ENCODE measurements at regions not wholly inside any gene's neighbourhood (a gene's known extent, or its start where the extent isn't known, plus 50 kb on each side); places are given as distances from the start of the nearest gene placed in this dataset.

DNA sequence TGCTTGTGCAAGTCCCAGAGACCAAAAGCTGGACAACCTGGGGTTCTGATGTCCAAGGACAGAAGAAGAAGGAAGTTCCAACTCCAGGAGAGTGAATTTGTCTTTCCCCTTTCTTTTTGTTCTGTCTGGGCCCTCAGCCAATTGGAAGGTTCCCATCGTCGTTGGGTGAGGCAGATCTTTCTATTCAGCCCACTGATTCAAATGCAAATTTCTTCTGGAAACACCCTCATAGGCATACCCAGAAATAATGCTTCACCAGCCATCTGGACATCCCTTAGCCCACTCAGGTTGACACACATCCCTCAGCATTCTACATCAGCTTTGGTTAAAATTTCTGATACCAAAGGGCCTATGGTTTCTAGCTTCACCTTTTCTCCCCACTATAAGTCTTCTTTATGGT lies 156.5 kb downstream of the SP3 start:
- no peak overlapping the region for H2BK5ac ChIP-seq (ENCODE audit: insufficient read length, low read length)
- no peaks in the 10 kb centered on the region; the same call in 1 of the 2 replicates for H3K27me3 Mint-ChIP-seq (ENCODE audit: low read depth)
- H3K4me2 ChIP-seq (ENCODE audit: insufficient read depth, insufficient read length, low read length) = no peak overlapping the region
- H3K36me3 Mint-ChIP-seq (ENCODE audit: insufficient read depth in 1 of 3, low read depth in 3 of 3) = peaks cover 0 to 9% (median 0%) of the 10 kb centered on the region in 3 experiments; a peak in 4 of 7 replicates
- H4K5ac ChIP-seq (ENCODE audit: insufficient read length, low read depth, low read length) = no peak overlapping the region
- H3K9ac ChIP-seq (ENCODE audit: extremely low read depth, insufficient read length, low read length) = no peak overlapping the region
- no peak overlapping the region for H3K27ac ChIP-seq (ENCODE audit: insufficient read length, low read depth, low read length)
- H4K91ac ChIP-seq (ENCODE audit: insufficient read length, low read depth, low read length) = no peak overlapping the region
- no peak overlapping the region for H3K18ac ChIP-seq (ENCODE audit: insufficient read length, low read depth, low read length)
- H2BK120ac ChIP-seq (ENCODE audit: low read depth, low read length, poor library complexity, severe bottlenecking) = no peak overlapping the region
- H3K27me3 ChIP-seq (ENCODE audit: insufficient read depth, low read length) = no peaks in the 10 kb centered on the region
- no peak overlapping the region for H3T11ph ChIP-seq (ENCODE audit: low read length)
- no peak overlapping the region for H3K23ac ChIP-seq (ENCODE audit: insufficient read length, low read depth, low read length)
- H4K8ac ChIP-seq (replicated peaks; ENCODE audit: insufficient read length, low read depth, low read length) = no peak overlapping the region
- no peaks in the 10 kb centered on the region for H3K79me1 ChIP-seq (ENCODE audit: insufficient read depth, low read depth, low read length, poor library complexity, severe bottlenecking)
- TF ChIP-seq, protein P1, sequence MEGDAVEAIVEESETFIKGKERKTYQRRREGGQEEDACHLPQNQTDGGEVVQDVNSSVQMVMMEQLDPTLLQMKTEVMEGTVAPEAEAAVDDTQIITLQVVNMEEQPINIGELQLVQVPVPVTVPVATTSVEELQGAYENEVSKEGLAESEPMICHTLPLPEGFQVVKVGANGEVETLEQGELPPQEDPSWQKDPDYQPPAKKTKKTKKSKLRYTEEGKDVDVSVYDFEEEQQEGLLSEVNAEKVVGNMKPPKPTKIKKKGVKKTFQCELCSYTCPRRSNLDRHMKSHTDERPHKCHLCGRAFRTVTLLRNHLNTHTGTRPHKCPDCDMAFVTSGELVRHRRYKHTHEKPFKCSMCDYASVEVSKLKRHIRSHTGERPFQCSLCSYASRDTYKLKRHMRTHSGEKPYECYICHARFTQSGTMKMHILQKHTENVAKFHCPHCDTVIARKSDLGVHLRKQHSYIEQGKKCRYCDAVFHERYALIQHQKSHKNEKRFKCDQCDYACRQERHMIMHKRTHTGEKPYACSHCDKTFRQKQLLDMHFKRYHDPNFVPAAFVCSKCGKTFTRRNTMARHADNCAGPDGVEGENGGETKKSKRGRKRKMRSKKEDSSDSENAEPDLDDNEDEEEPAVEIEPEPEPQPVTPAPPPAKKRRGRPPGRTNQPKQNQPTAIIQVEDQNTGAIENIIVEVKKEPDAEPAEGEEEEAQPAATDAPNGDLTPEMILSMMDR (conservative IDR thresholded peaks at IDR 0.05) = no peak
- no peak overlapping the region for H2AFZ ChIP-seq (ENCODE audit: low read length)
- no CpG with 5 or more reads among the region's 2 CpGs for WGBS (ENCODE audit: extremely low coverage, insufficient read length, low lambda C conversion rate)
- no peak overlapping the region for H3K56ac ChIP-seq (ENCODE audit: insufficient read length, low read depth, low read length)
- H3K14ac ChIP-seq (ENCODE audit: insufficient read depth, low read length) = no peak overlapping the region
- H3K4me1 Mint-ChIP-seq = peaks cover 2 to 9% of the 10 kb centered on the region in 2 experiments; a peak in 2 of 4 replicates
- peaks cover 2 to 6% of the 10 kb centered on the region in 2 experiments; a peak in 4 of 5 replicates for H3K9me3 Mint-ChIP-seq
- no peaks in the 10 kb centered on the region for H3K23me2 ChIP-seq (ENCODE audit: insufficient read length, low read depth, low read length, poor library complexity, severe bottlenecking)
- H3K79me2 ChIP-seq (ENCODE audit: insufficient read depth, low read length) = no peaks in the 10 kb centered on the region
- H3K4me3 Mint-ChIP-seq = no peak overlapping the region
- no peak overlapping the region for H3K27ac Mint-ChIP-seq
- H2BK20ac ChIP-seq (ENCODE audit: low read depth, low read length, poor library complexity, severe bottlenecking) = no peak overlapping the region
- DNase-seq = no peak
- H3K4me1 ChIP-seq (ENCODE audit: insufficient read depth, low read length) = no peaks in the 10 kb centered on the region
- H2AK5ac ChIP-seq (ENCODE audit: insufficient read length, low read length) = no peak overlapping the region
- no peak overlapping the region for H2BK15ac ChIP-seq (ENCODE audit: low read depth, low read length)
- no peaks in the 10 kb centered on the region for H4K20me1 ChIP-seq (ENCODE audit: control insufficient read depth, insufficient read depth, insufficient read length)
- H3K9me3 ChIP-seq (ENCODE audit: control insufficient read depth, low read depth, low read length) = no peaks in the 10 kb centered on the region
- H2BK12ac ChIP-seq (ENCODE audit: insufficient read length, low read depth, low read length) = no peak overlapping the region
- H3K4ac ChIP-seq (ENCODE audit: low read depth, low read length) = no peak overlapping the region
